SH-SY5Y (cell line): ENCODE measurements at regions not wholly inside any gene's neighbourhood (a gene's known extent, or its start where the extent isn't known, plus 50 kb on each side); places are given as distances from the start of the nearest gene placed in this dataset.

Source experiments
- GATA2 ChIP-seq: IDR thresholded peaks from 2 replicates; pipeline ENCODE4 v1.6.1; 2011; ENCODE audit warnings: mild to moderate bottlenecking, low read depth, low read length
- GATA3 ChIP-seq: IDR thresholded peaks from 2 replicates; pipeline ENCODE4 v1.6.1; 2011; ENCODE audit warnings: low read depth, mild to moderate bottlenecking, low read length, moderate library complexity

- TF ChIP-seq GATA2 = no peak
- TF ChIP-seq GATA3 = no peak
These were observed 335.2 kb upstream of the SEMA3D start for GRCh38 chr7:85522070-85522469.
